Endothelial cell of umbilical vein (primary cell): ENCODE measurements at regions not wholly inside any gene's neighbourhood (a gene's known extent, or its start where the extent isn't known, plus 50 kb on each side); places are given as distances from the start of the nearest gene placed in this dataset.

Experiments used
- BruUV-seq: library from RNA; stranded (reverse); fragments of 400-500 nt; replicated peaks from 2 replicates; lab custom pipeline; 2021; lab: Mats Ljungman, UMichigan
- CTCF ChIA-PET: fragments of 300-600, 350-600 bp; sonication (Branson Sonifier 250); formaldehyde crosslinking; loops from one replicate; lab custom pipeline; 2021; ENCODE audit warnings: antibody characterized with exemption, inconsistent platforms; lab: Charles Lee
- POLR2A ChIA-PET: fragments of 300-600, 350-600 bp; sonication (Branson Sonifier 250); formaldehyde crosslinking; loops from one replicate; lab custom pipeline; 2021; ENCODE audit warnings: antibody characterized with exemption, inconsistent platforms; lab: Charles Lee
- DNase-seq: peaks from one replicate; pipeline ENCODE4 v3.0.0-alpha.2; 2011; ENCODE audit warnings: low read depth, low spot score
- FAIRE-seq: peaks from 2 replicates; lab custom pipeline; 2011; peaks lifted over from hg19 to GRCh38; lab: Jason Lieb, UNC
- H2AFZ ChIP-seq: 2 replicates; pipeline ENCODE4 v1.6.0; 2012; ENCODE audit warnings: low read depth, low read length, control low read depth, inconsistent platforms
- H3K27ac ChIP-seq: 2 replicates; pipeline ENCODE4 v1.5.1; 2011; ENCODE audit warnings: low read depth, mild to moderate bottlenecking, control low read depth, low read length, moderate library complexity; ENCODE audit not compliant: insufficient read depth
- H3K27me3 ChIP-seq, 2 experiments: 2 replicates each; pipeline versions ENCODE4 v1.6.0 to v1.6.1; 2011; ENCODE audit warnings: low read length in 2 of 2, mixed read lengths in 1 of 2; ENCODE audit not compliant: control insufficient read depth in 2 of 2, insufficient read depth in 2 of 2
- H3K36me3 ChIP-seq, 2 experiments: 2 replicates in 1 of 2; 3 replicates in 1 of 2; pipeline ENCODE4 v1.5.1; 2011; ENCODE audit warnings: low read length in 2 of 2, mild to moderate bottlenecking in 1 of 2, moderate library complexity in 1 of 2; ENCODE audit not compliant: control insufficient read depth in 2 of 2, insufficient read depth in 2 of 2; ENCODE audit errors: extremely low read depth in 1 of 2
- H3K4me1 ChIP-seq: 3 replicates; pipeline ENCODE4 v1.5.1; 2011; ENCODE audit warnings: mild to moderate bottlenecking, low read length; ENCODE audit not compliant: control insufficient read depth, insufficient read depth; ENCODE audit errors: extremely low read depth
- H3K4me2 ChIP-seq: 2 replicates; pipeline ENCODE4 v1.6.1; 2011; ENCODE audit warnings: low read length, control low read depth, mixed read lengths; ENCODE audit not compliant: insufficient read depth
- H3K4me3 ChIP-seq, 3 experiments: fragments of 200-600 bp in 1 of 3; sonication (generic), shearing (Covaris generic) in 1 of 3; replicated peaks in 1 of 3; 2 replicates each; pipeline ENCODE4 v1.5.1; 2011 to 2016; ENCODE audit warnings: control low read depth in 3 of 3, low read length in 3 of 3, mild to moderate bottlenecking in 2 of 3, inconsistent platforms in 1 of 3, low read depth in 1 of 3, moderate library complexity in 1 of 3; ENCODE audit not compliant: insufficient read depth in 1 of 3
- H3K79me2 ChIP-seq: 2 replicates; pipeline ENCODE4 v1.6.0; 2012; ENCODE audit warnings: low read length, inconsistent platforms; ENCODE audit not compliant: control insufficient read depth, insufficient read depth
- H3K9ac ChIP-seq: replicated peaks from 2 replicates; pipeline ENCODE3; 2011; ENCODE audit warnings: low read length, control low read depth; ENCODE audit not compliant: insufficient read depth; ENCODE audit errors: extremely low read depth
- H3K9me1 ChIP-seq: replicated peaks from 3 replicates; pipeline ENCODE4 v1.6.0; 2011; ENCODE audit warnings: mild to moderate bottlenecking, low read length; ENCODE audit not compliant: control insufficient read depth, insufficient read depth; ENCODE audit errors: extremely low read depth
- H3K9me3 ChIP-seq: replicated peaks from 2 replicates; pipeline ENCODE4 v1.5.1; 2012; ENCODE audit warnings: low read length, inconsistent platforms; ENCODE audit not compliant: control insufficient read depth, insufficient read depth
- H4K20me1 ChIP-seq: replicated peaks from 2 replicates; pipeline ENCODE3; 2011; ENCODE audit warnings: mild to moderate bottlenecking, low read length; ENCODE audit not compliant: control insufficient read depth, insufficient read depth; ENCODE audit errors: extremely low read depth
- CTCF ChIP-seq, 2 donors: IDR thresholded peaks; 1 replicate in 1 of 2; 2 replicates in 1 of 2; pipeline ENCODE4 v1.5.1; 2011; ENCODE audit warnings: low read length in 2 of 2, mild to moderate bottlenecking in 2 of 2, moderate library complexity in 2 of 2, control low read depth in 1 of 2, inconsistent platforms in 1 of 2, low read depth in 1 of 2; ENCODE audit not compliant: insufficient read depth in 1 of 2; ENCODE audit errors: extremely low read depth in 1 of 2
- EZH2 ChIP-seq: IDR thresholded peaks from 2 replicates; pipeline ENCODE4 v1.6.1; 2012; ENCODE audit warnings: borderline replicate concordance, low read depth, mild to moderate bottlenecking, moderate library complexity, low read length, inconsistent platforms; ENCODE audit not compliant: severe bottlenecking
- FOS ChIP-seq: IDR thresholded peaks from 2 replicates; pipeline ENCODE4 v1.6.1; 2011; ENCODE audit warnings: mild to moderate bottlenecking, low read length, moderate library complexity, borderline replicate concordance; ENCODE audit not compliant: insufficient read depth
- GATA2 ChIP-seq: IDR thresholded peaks from 2 replicates; pipeline ENCODE4 v1.7.0; 2011; ENCODE audit warnings: low read depth, mild to moderate bottlenecking, moderate library complexity, mixed read lengths, low read length; ENCODE audit not compliant: insufficient read length, insufficient read depth
- JUN ChIP-seq: IDR thresholded peaks from 2 replicates; pipeline ENCODE4 v1.6.1; 2011; ENCODE audit warnings: borderline replicate concordance, low read depth; ENCODE audit not compliant: insufficient read length, insufficient read depth
- MAX ChIP-seq: IDR thresholded peaks from 2 replicates; pipeline ENCODE4 v1.6.1; 2011; ENCODE audit not compliant: insufficient read depth, insufficient read length
- MYC ChIP-seq: IDR thresholded peaks from one replicate; pipeline ENCODE4 v1.6.1; 2011; ENCODE audit warnings: mild to moderate bottlenecking, low read depth, low read length
- POLR2A ChIP-seq: IDR thresholded peaks from 2 replicates; pipeline ENCODE4 v1.6.1; 2012; ENCODE audit warnings: low read depth, mild to moderate bottlenecking, control low read depth, low read length
- POLR2AphosphoS5 ChIP-seq: IDR thresholded peaks from 2 replicates; pipeline ENCODE4 v1.6.1; 2012; ENCODE audit warnings: low read depth, mild to moderate bottlenecking, control low read depth, low read length, moderate library complexity; ENCODE audit not compliant: insufficient read depth
- dilution Hi-C: fragments of 300-500 bp; cut with MboI; formaldehyde crosslinking; loops from one replicate; pipeline ENCODE4 v1.15.0; 2019; ENCODE audit warnings: low sequenced_read_pairs; ENCODE audit not compliant: extremely low pct_ligation_motif_present
- intact Hi-C: fragments of 100-400 bp; cut with micrococcal nuclease; formaldehyde crosslinking; loops from one replicate; pipeline ENCODE4 v1.10.0; 2022

- Histone ChIP-seq H3K27me3 (no peaks in the 10 kb centered on the region), H3K4me2 (no peak overlapping the region), H3K9me3 (no peaks in the 10 kb centered on the region), H2AFZ (no peak overlapping the region), H4K20me1 (no peaks in the 10 kb centered on the region), H3K9me1 (no peaks in the 10 kb centered on the region), H3K36me3 (no peaks in the 10 kb centered on the region), H3K4me1 (no peaks in the 10 kb centered on the region), H3K27ac (no peak overlapping the region), H3K4me3 (no peak overlapping the region), H3K9ac (no peak overlapping the region), H3K79me2 (no peaks in the 10 kb centered on the region)
- no peak for FAIRE-seq
- dilution Hi-C loops (no loop called here), intact Hi-C loops (no loop called here)
- BruUV-seq = no TSS peak
- CTCF ChIA-PET = no interaction called here
- TF ChIP-seq JUN (no peak), MYC (no peak), GATA2 (no peak), EZH2 (no peak), POLR2A (no peak), MAX (no peak), FOS (no peak), CTCF (IDR thresholded peaks at IDR 0.05; ENCODE audit: extremely low read depth in 1 of 2, insufficient read depth in 1 of 2, low read depth in 1 of 2, low read length in 2 of 2) (no peak), POLR2AphosphoS5 (no peak)
- no peak for DNase-seq
- POLR2A ChIA-PET = no interaction called here
Observed at GRCh38 chr20:54415967-54416366, 59.4 kb upstream of the DOK5 start.
